Stimulated activated CD4-positive, alpha-beta T cell treated with anti-CD3 and anti-CD28 coated beads, Interleukin-4, amount 100 ng/mL, for 24 hours (primary cell): ENCODE measurements at regions not wholly inside any gene's neighbourhood (a gene's known extent, or its start where the extent isn't known, plus 50 kb on each side); places are given as distances from the start of the nearest gene placed in this dataset.
"Not testable (repeated sequence)": the region's sequence is repeated elsewhere in the genome, so short reads cannot be mapped to it uniquely, and the experiment has no call there.

Source experiments
- DNase-seq: peaks from one replicate; pipeline ENCODE4 v3.0.0-alpha.2; 2020

DNA sequence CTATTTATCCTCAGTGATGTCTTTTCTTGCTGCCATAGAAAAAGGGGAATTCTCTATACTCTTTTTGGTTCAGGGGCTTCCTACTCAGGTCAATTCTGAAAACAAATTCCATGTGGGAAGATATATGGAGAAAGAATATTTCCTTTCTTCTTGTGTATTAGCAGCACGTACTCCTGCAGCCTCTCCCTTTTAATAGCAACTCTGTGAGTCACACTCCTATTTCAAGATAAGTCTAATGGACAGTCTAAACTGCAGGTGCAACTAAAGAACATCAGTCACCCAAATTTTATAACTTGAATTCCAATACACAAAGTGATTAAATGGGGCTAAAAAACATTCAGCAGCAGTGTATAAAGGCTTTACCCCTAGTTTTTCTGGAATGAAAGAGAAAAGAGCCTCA is 942.2 kb downstream of the CNTNAP5 start:
- DNase-seq = no peak

GRCh38 chr2:124970030-124970429 is 944.9 kb downstream of the CNTNAP5 start:
- DNase-seq = no peak

GRCh38 chr2:124973396-124973795 is 948.3 kb downstream of the CNTNAP5 start:
- no peak for DNase-seq

GRCh38 chr2:124975224-124975623 is 950.1 kb downstream of the CNTNAP5 start:
- DNase-seq = no peak

DNA sequence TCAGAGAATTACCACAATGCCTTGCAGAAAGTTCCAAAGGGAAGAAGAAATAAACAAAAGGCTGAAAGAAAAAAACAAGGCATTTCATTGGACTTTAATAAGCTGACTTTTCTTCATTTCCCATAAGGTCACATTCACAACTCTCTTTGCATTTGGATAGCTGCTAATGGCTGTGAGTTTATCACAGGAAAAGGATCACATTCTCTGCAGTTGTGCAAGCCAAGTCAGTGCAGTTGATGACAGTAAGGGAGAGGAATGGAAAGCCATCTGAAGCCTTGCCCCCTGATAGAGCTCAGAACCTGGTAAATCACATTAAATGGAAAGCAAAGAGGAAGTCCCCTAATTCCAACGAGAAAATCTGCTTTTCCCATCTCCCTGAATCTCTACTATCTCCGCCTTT is 950.6 kb downstream of the CNTNAP5 start:
- no peak for DNase-seq

DNA sequence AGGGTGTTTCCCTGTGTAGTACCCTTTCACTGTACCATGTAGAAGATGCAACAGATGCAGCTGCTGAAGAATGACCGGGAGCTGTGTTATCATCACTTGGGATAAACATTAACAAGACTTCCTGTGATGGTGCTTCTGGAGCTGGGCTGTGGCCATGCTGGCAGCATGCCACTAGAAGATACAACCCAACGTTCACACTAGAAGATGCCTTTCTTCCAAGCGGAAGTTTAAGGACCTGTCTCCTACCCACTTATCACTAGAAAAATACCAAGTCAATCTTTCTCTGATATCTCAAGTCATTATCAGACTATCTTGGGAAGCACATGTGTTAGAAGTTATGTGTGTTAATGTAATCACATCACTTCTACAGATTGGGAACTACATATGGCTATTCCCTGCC is 953.5 kb downstream of the CNTNAP5 start:
- DNase-seq = no peak

GRCh38 chr2:124983595-124983994 is 958.5 kb downstream of the CNTNAP5 start:
- no peak for DNase-seq

DNA sequence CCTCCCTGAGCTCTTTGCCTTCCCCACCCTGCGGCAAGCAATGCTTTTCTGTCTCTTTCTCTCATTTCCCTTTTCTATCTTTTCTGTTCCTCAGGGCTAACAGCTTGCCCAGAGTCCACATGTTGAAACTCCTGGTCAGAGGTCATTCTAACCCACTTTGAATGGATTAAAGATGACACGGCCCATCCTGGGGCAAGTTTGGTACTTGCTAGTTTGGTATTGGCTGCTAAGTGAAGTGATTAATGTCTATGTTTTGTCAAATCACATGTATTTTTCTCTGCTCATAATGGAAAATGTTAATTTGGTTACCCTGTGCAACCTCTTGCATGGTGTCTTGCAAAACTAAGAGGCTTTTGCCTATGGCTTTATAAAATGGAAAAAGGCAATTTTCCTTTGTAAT is 960.2 kb downstream of the CNTNAP5 start:
- no peak for DNase-seq

GRCh38 chr2:124986136-124986535 is 961.0 kb downstream of the CNTNAP5 start:
- no peak for DNase-seq

DNA sequence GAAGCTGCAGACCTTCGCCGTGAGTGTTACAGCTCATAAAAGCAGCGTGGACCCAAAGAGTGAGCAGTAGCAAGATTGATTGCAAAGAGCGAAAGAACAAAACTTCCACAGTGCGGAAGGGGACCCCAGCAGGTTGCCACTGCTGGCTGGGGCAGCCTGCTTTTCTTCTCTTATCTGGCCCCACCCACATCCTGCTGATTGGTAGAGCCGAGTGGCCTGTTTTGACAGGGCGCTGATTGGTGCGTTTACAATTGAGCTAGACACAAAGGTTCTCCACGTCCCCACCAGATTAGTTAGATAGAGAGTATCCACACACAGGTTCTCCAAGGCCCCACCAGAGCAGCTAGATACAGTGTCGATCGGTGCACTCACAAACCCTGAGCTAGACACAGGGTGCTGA is 961.8 kb downstream of the CNTNAP5 start:
- DNase-seq = not testable (repeated sequence)

DNA sequence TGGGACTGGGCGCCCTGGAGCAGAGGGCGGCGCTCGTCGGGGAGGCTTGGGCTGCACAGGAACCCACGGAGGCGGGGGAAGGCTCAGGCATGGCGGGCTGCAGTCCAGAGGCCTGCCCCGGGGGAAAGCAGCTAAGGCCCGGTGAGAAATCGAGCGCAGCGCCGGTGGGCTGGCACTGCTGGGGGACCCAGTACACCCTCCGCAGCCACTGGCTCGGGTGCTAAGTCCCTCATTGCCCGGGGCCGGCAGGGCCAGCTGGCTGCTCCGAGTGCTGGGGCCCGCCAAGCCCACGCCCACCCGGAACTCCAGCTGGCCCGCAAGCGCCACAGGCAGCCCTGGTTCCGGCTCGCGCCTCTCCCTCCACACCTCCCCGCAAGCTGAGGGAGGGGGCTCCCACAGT is 962.3 kb downstream of the CNTNAP5 start:
- not testable (repeated sequence) for DNase-seq

DNA sequence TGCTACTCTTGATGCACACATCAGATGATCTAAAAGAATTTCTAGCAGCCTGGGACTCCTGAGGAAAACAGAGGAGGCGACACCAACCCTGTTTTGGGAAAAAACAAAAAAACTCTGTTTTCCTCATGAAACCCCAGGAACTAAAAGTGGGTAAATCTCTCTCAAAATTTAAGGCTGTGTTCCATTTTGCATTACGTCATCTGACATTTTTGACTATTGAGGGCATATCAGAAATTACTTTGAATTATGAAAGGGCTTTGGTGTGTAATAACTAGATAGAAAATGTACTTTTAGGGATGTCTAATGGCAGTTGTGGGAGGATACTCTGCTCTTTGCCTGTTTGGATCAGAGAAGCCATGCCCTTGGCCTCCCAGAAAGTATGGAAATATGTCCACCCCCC is 963.0 kb downstream of the CNTNAP5 start:
- DNase-seq = no peak

- DNase-seq = no peak
Measured at GRCh38 chr2:124988794-124989193, 963.7 kb downstream of the CNTNAP5 start.

DNA sequence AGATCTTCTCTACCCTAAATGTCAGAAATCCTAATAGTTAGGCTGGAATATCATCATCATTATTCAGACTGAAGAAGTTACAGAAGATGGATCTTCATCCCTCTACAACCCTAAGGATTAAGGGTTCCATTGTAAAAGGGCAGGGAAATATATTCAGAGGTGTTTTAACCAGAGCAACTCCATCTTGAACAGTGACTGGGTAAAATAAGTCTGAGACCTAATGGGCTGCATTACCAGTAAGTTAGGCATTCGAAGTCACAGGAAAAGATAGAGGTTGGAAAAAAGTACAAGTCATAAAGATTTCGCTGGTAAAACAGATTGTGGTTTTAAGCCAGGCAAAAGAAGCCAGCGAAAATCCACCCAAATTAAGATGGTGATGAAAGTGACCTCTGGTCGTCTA is 968.7 kb downstream of the CNTNAP5 start:
- no peak for DNase-seq

DNA sequence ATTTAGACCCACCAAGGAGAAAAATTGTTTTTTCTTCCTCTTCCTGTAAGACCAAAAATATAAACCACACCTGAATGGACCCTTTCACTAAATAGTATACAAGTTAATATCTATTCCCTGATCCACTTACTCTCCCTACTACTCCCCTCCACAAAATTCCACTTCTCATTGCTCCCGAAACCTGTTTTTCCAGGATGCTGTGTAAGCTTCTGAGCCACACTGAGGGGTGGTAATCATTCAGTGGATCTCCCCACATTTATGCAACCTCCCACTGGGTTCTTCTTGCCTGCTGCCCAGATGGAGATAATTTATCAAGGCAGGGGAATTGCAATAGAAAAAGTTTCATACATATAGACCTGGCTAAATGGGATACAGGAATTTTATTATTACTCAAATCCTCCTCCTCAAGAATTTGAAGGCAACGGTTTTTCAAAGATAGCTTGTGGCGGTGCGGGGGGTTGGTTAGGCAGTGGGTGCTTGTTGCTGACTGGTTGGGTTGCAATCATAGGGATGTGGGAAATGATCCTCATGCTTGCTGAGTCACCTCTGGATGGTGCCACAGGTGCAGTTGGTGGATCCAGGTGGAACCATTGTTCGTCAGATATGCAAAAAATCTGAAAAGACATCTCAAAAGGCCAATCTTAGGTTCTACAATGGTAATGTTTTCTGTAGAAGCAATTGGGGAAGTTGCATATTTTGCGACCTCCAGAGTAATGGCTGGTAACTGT is 970.3 kb downstream of the CNTNAP5 start:
- no peak for DNase-seq

GRCh38 chr2:124996406-124996805 is 971.3 kb downstream of the CNTNAP5 start:
- no peak for DNase-seq

DNA sequence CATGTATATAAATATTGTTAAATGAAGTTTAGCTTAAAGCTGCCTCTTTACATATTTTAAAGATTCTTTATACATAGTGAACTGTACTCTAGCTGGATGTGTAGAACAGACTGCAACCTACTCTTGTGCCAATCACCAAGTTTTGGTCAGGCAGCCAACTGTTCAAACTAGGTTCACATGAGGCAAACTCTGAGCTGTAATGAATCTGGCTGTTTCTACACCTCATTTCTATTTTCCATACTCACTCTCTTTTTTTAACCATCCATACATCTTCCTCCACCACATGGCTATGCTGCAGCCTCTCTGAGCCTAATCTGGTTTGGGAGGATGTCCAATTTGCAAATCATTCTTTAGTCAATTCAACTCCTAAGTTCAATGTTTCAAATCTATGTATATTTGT is 974.8 kb downstream of the CNTNAP5 start:
- DNase-seq = no peak

DNA sequence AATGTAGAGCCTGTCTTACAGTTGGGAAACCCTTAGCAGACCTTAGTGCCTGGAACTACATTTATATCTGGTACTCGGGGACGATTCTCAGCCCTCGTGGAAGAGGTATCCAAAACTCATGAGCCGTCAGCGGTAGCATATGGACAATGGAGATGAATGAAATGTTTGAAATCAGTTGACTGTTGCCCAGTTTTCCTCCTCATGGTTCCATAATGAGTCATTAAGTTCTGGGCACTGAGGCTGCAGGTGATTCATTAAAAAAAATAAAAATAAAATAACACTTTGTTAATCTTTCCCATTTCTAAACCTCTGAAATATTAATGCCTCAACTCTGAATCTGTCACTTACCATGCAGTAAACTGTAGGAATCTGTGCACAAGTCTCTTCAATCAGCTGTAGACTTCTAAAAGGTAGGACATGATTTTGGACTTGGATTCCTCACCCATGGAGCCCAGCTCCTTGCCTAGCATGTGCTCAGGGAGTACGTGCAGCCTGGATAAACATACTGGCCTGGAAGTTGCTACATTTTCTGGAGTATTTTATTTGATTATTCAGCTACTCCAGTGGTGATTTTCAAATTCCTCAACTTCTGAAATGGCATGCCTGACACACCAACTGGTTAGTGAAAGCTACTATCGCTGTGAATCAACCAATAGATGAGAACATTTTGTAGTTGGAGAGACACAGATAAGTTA is 979.2 kb downstream of the CNTNAP5 start:
- no peak for DNase-seq

DNA sequence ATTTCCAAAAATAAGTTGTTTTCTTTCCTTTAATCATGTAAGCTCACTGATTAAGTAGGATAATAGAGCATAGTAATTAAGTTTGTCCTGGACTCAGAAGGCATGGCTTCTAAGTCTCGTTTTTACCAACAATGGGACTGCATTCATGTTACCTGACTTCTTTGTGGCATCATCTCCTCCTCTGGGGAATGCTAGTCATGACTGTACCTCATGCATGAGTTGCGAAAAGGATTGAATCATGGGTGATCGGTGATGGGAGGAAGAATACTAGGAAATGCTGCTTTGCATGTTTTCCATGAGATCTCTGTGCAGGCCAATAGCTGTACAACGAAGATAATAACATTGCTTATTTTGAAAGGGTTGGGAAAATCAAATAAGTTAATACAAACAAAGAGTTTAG is 981.6 kb downstream of the CNTNAP5 start:
- DNase-seq = no peak

DNA sequence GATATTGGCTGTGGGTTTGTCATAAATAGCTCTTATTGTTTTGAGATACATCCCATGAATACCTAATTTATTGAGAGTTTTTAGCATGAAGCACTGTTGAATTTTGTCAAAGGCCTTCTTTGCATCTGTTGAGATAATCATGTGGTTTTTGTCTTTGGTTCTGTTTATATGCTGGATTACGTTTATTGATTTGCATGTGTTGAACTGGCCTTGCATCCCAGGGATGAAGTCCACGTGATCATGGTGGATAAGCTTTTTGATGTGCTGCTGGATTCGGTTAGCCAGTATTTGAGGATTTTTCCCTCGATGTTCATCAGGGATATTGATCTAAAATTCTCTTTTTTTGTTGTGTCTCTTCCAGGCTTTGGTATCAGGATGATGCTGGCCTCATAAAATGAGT is 1003.6 kb downstream of the CNTNAP5 start:
- not testable (repeated sequence) for DNase-seq

- DNase-seq = no peak
Measured at GRCh38 chr2:125033871-125034270, 1008.8 kb downstream of the CNTNAP5 start.

- no peak for DNase-seq
Measured at GRCh38 chr2:125037135-125037653, 1012.1 kb downstream of the CNTNAP5 start.

DNA sequence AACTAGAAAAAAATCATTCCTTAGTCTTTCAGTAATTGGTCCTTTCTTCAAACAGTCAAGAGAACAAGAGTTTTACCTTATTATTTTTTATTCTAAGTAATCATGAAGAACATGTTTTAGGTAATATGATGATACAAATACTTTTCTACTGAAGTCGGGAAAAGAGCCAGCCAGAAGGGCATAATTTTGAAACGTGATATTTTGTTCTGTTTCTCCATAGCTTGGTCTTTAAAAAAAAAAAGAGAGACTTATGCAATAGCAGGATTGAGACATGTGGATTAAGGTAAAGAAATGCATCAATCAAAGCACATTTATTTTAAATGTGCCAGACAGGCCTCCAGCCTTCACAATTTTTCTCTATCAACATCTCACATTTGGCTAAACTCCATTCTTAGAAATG is 1016.8 kb downstream of the CNTNAP5 start:
- DNase-seq = no peak

DNA sequence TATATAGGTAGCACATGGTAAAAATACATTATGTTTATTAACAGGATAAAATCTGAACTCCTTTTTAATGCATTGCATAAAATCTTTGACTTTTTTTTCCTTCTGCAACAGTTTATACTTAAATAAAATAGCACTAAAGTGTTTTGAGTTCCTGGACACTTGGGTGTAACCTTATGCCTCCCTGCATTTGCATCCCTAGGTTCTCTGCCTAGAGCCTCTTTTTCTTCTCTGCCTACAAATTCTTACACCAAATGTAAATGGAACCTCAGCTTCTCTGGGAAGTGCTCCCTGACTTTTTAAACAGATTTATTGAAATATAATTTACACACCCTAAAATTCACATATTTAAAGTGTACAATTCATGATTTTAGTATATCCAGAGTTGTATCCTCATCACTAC is 1017.6 kb downstream of the CNTNAP5 start:
- no peak for DNase-seq
